H9 (cell line): ENCODE measurements at regions not wholly inside any gene's neighbourhood (a gene's known extent, or its start where the extent isn't known, plus 50 kb on each side); places are given as distances from the start of the nearest gene placed in this dataset.

Source experiments
- DNase-seq: peaks from one replicate; pipeline ENCODE4 v3.0.0-alpha.2; 2017
- H2AFZ ChIP-seq: one replicate; pipeline ENCODE4 v1.6.1; 2013; ENCODE audit warnings: mild to moderate bottlenecking, low read length, control low read depth, moderate library complexity
- H2AK5ac ChIP-seq: 2 replicates; pipeline ENCODE4 v1.6.1; 2013; ENCODE audit warnings: low read length, control low read depth, mixed read lengths; ENCODE audit not compliant: insufficient read length
- H2BK120ac ChIP-seq: one replicate; pipeline ENCODE4 v1.6.1; 2013; ENCODE audit warnings: low read depth, mild to moderate bottlenecking, low read length, control low read depth, inconsistent platforms; ENCODE audit not compliant: poor library complexity, severe bottlenecking
- H2BK12ac ChIP-seq: 2 replicates; pipeline ENCODE4 v1.6.1; 2013; ENCODE audit warnings: low read length, control low read depth, mixed read lengths, low read depth; ENCODE audit not compliant: insufficient read length
- H2BK15ac ChIP-seq: 2 replicates; pipeline ENCODE4 v1.6.1; 2013; ENCODE audit warnings: low read depth, low read length, control low read depth
- H2BK20ac ChIP-seq: one replicate; pipeline ENCODE4 v1.6.1; 2013; ENCODE audit warnings: low read depth, mild to moderate bottlenecking, low read length, control low read depth, inconsistent platforms; ENCODE audit not compliant: poor library complexity, severe bottlenecking
- H2BK5ac ChIP-seq: 2 replicates; pipeline ENCODE4 v1.6.1; 2013; ENCODE audit warnings: low read length, control low read depth, mixed read lengths; ENCODE audit not compliant: insufficient read length
- H3K14ac ChIP-seq: 2 replicates; pipeline ENCODE4 v1.6.1; 2013; ENCODE audit warnings: low read length, control low read depth; ENCODE audit not compliant: insufficient read depth
- H3K18ac ChIP-seq: 2 replicates; pipeline ENCODE4 v1.6.1; 2013; ENCODE audit warnings: low read depth, mild to moderate bottlenecking, mixed read lengths, low read length, control low read depth; ENCODE audit not compliant: insufficient read length
- H3K23ac ChIP-seq: 2 replicates; pipeline ENCODE4 v1.6.1; 2013; ENCODE audit warnings: low read length, control low read depth, mixed read lengths, low read depth; ENCODE audit not compliant: insufficient read length
- H3K23me2 ChIP-seq: 2 replicates; pipeline ENCODE4 v1.6.1; 2013; ENCODE audit warnings: low read depth, mild to moderate bottlenecking, mixed read lengths, low read length, control low read depth; ENCODE audit not compliant: insufficient read length, poor library complexity, severe bottlenecking
- H3K27ac ChIP-seq: 2 replicates; pipeline ENCODE4 v1.5.1; 2013; ENCODE audit warnings: low read length, control low read depth, mixed read lengths, low read depth; ENCODE audit not compliant: insufficient read length
- H3K27me3 ChIP-seq: 2 replicates; pipeline ENCODE4 v1.6.1; 2013; ENCODE audit warnings: low read length, control low read depth, inconsistent platforms; ENCODE audit not compliant: insufficient read depth
- H3K4ac ChIP-seq: 2 replicates; pipeline ENCODE4 v1.6.1; 2013; ENCODE audit warnings: low read depth, mild to moderate bottlenecking, control low read depth, inconsistent platforms, low read length, moderate library complexity
- H3K4me1 ChIP-seq: 2 replicates; pipeline ENCODE4 v1.6.1; 2013; ENCODE audit warnings: low read length, control low read depth, inconsistent platforms; ENCODE audit not compliant: insufficient read depth
- H3K4me2 ChIP-seq: 2 replicates; pipeline ENCODE4 v1.6.1; 2013; ENCODE audit warnings: low read length, control low read depth, mixed read lengths; ENCODE audit not compliant: insufficient read length, insufficient read depth
- H3K56ac ChIP-seq: 2 replicates; pipeline ENCODE4 v1.6.1; 2013; ENCODE audit warnings: low read depth, mild to moderate bottlenecking, mixed read lengths, low read length, control low read depth; ENCODE audit not compliant: insufficient read length
- H3K79me1 ChIP-seq: 2 replicates; pipeline ENCODE4 v1.6.1; 2013; ENCODE audit warnings: low read depth, mild to moderate bottlenecking, moderate library complexity, low read length, control low read depth, inconsistent platforms; ENCODE audit not compliant: insufficient read depth, poor library complexity, severe bottlenecking
- H3K79me2 ChIP-seq: 2 replicates; pipeline ENCODE4 v1.6.1; 2013; ENCODE audit warnings: low read length, control low read depth, inconsistent platforms; ENCODE audit not compliant: insufficient read depth
- H3K9ac ChIP-seq: 2 replicates; pipeline ENCODE4 v1.6.1; 2013; ENCODE audit warnings: low read length, control low read depth, mixed read lengths; ENCODE audit not compliant: insufficient read length; ENCODE audit errors: extremely low read depth
- H3K9me3 ChIP-seq: one replicate; pipeline ENCODE4 v1.6.1; 2013; ENCODE audit warnings: low read depth, low read length, inconsistent platforms; ENCODE audit not compliant: control insufficient read depth
- H3T11ph ChIP-seq: one replicate; pipeline ENCODE4 v1.6.1; 2013; ENCODE audit warnings: mild to moderate bottlenecking, low read length, control low read depth, inconsistent platforms
- H4K20me1 ChIP-seq: one replicate; pipeline ENCODE4 v1.6.1; 2013; ENCODE audit not compliant: control insufficient read depth, insufficient read length, insufficient read depth
- H4K5ac ChIP-seq: 2 replicates; pipeline ENCODE4 v1.6.1; 2013; ENCODE audit warnings: low read depth, mild to moderate bottlenecking, mixed read lengths, low read length, control low read depth; ENCODE audit not compliant: insufficient read length
- H4K8ac ChIP-seq: replicated peaks from 2 replicates; pipeline ENCODE4 v1.6.1; 2013; ENCODE audit warnings: low read length, control low read depth, mixed read lengths, low read depth; ENCODE audit not compliant: insufficient read length
- H4K91ac ChIP-seq: 2 replicates; pipeline ENCODE4 v1.6.1; 2013; ENCODE audit warnings: low read depth, mild to moderate bottlenecking, moderate library complexity, mixed read lengths, low read length, control low read depth; ENCODE audit not compliant: insufficient read length
- H3K27ac Mint-ChIP-seq, 3 experiments: 2 replicates in 2 of 3; 3 replicates in 1 of 3; pipeline ENCODE4 v1.8.0; 2020 to 2021; ENCODE audit warnings: mixed read lengths in 3 of 3, mild to moderate bottlenecking in 1 of 3, moderate library complexity in 1 of 3
- H3K27me3 Mint-ChIP-seq: 2 replicates; pipeline ENCODE4 v1.8.0; 2021; ENCODE audit warnings: low read depth, mild to moderate bottlenecking, moderate library complexity, mixed read lengths
- H3K36me3 Mint-ChIP-seq, 3 experiments: 2 replicates in 2 of 3; 3 replicates in 1 of 3; pipeline ENCODE4 v1.8.0; 2020 to 2021; ENCODE audit warnings: low read depth in 3 of 3, mixed read lengths in 3 of 3; ENCODE audit not compliant: insufficient read depth in 1 of 3
- H3K4me1 Mint-ChIP-seq, 2 experiments: 2 replicates each; pipeline ENCODE4 v1.8.0; 2020; ENCODE audit warnings: mixed read lengths in 2 of 2
- H3K4me3 Mint-ChIP-seq, 2 experiments: 2 replicates in 1 of 2; 3 replicates in 1 of 2; pipeline ENCODE4 v1.8.0; 2020 to 2021; ENCODE audit warnings: mild to moderate bottlenecking in 2 of 2, mixed read lengths in 2 of 2, moderate library complexity in 1 of 2
- H3K9me3 Mint-ChIP-seq, 2 experiments: 2 replicates in 1 of 2; 3 replicates in 1 of 2; pipeline ENCODE4 v1.8.0; 2020; ENCODE audit warnings: mild to moderate bottlenecking in 2 of 2, mixed read lengths in 2 of 2, moderate library complexity in 1 of 2
- CTCF ChIP-seq: fragments of 200-600 bp; sonication (generic); conservative IDR thresholded peaks from 3 replicates; pipeline ENCODE4 v1.8.0; 2021; ENCODE audit warnings: antibody characterized with exemption, mild to moderate bottlenecking
- WGBS: extraction: QIAGEN DNeasy Blood & Tissue Kit; methylation state at CpG from one replicate; pipeline ENCODE4 v1.1.7; 2013; ENCODE audit warnings: missing lambda C conversion rate, low lambda C conversion rate, mixed read lengths; ENCODE audit not compliant: insufficient read length; ENCODE audit errors: extremely low coverage; 5-methylcytosine and 5-hydroxymethylcytosine counted together

- no peaks in the 10 kb centered on the region for H3K79me1 ChIP-seq
- H2BK15ac ChIP-seq: no peak overlapping the region
- no peak overlapping the region for H3K56ac ChIP-seq
- no peak overlapping the region for H2BK120ac ChIP-seq
- H3K36me3 Mint-ChIP-seq: 0 out of 7 replicates have a peak, but pooled peaks cover 0 to 2% (median 0%) of the 10 kb centered on the region in 3 experiments
- H3K27me3 ChIP-seq: no peaks in the 10 kb centered on the region
- H2BK12ac ChIP-seq: no peak overlapping the region
- no peaks in the 10 kb centered on the region for H3K27me3 Mint-ChIP-seq
- no peak overlapping the region for H3K14ac ChIP-seq
- no peak overlapping the region for H3K27ac ChIP-seq
- H4K91ac ChIP-seq: no peak overlapping the region
- H3K4me1 ChIP-seq: no peaks in the 10 kb centered on the region
- H3K9ac ChIP-seq: no peak overlapping the region
- no peak overlapping the region for H3K4me2 ChIP-seq
- H2BK5ac ChIP-seq: no peak overlapping the region
- H3K79me2 ChIP-seq: no peaks in the 10 kb centered on the region
- no peak overlapping the region for H2AFZ ChIP-seq
- H3K18ac ChIP-seq: no peak overlapping the region
- H3K9me3 ChIP-seq: no peaks in the 10 kb centered on the region
- H3K4me1 Mint-ChIP-seq: 0 out of 4 replicates have a peak, but pooled peaks cover 0 to 3% of the 10 kb centered on the region in 2 experiments
- no peak overlapping the region for H3K4ac ChIP-seq
- peaks cover 3 to 5% of the 10 kb centered on the region in 2 experiments; a peak in 4 of 5 replicates for H3K9me3 Mint-ChIP-seq
- DNase-seq: no peak
- TF ChIP-seq CTCF: no peak
- no peak overlapping the region for H3K23ac ChIP-seq
- no peaks in the 10 kb centered on the region for H3K23me2 ChIP-seq
- WGBS: no CpG with 5 or more reads among the region's 3 CpGs
- H4K20me1 ChIP-seq: no peaks in the 10 kb centered on the region
- H4K5ac ChIP-seq: no peak overlapping the region
- no peak overlapping the region for H2AK5ac ChIP-seq
- no peak overlapping the region for H3K4me3 Mint-ChIP-seq
- no peak overlapping the region for H3T11ph ChIP-seq
- H4K8ac ChIP-seq: no peak overlapping the region
- H2BK20ac ChIP-seq: no peak overlapping the region
- no peak overlapping the region; a peak in 1 of 7 replicates for H3K27ac Mint-ChIP-seq
Measured at GRCh38 chr5:152151940-152152339, 227.3 kb upstream of the GLRA1 start.
